Peyer's patch (tissue), 4 donors: ENCODE measurements at regions not wholly inside any gene's neighbourhood (a gene's known extent, or its start where the extent isn't known, plus 50 kb on each side); places are given as distances from the start of the nearest gene placed in this dataset.

Experiments
- POLR2A ChIP-seq, 2 donors: fragments of 450-650 bp; IDR thresholded peaks; one replicate each; pipeline ENCODE4 v1.5.1; 2017; ENCODE audit warnings: antibody characterized with exemption in 2 of 2, mild to moderate bottlenecking in 2 of 2, moderate library complexity in 2 of 2
- TF ChIP-seq, protein P1 (sequence below), 6 experiments: fragments of 450-650 bp in 4 of 6; fragments of 200-600 bp in 2 of 6; sonication (generic) in 1 of 6; IDR thresholded peaks; one replicate each; pipeline ENCODE4 v1.5.1; 2017 to 2019; ENCODE audit warnings: antibody characterized with exemption in 6 of 6, mild to moderate bottlenecking in 3 of 6, moderate library complexity in 1 of 6

DNA sequence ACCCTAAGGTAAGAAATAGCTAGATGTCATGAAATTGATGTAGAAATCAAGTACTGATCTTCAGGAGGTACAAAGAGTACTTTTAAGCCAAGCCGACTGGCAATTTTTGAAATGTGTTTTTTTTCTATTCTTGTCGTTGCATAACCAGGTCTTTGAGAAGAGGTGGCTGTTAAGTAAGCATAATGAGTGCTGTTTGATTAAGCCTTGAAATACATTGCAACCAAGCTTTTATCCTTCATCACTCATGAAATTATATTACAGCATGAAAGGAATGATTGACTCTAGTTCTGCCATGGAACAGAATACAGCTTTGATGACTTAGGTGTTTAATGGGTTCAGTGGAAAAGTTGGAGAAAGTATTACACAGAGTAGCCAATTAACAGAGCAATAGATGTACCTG is 1720.2 kb upstream of the SEL1L start:
- no peak for TF ChIP-seq POLR2A (IDR thresholded peaks at IDR 0.05)
- TF ChIP-seq, protein P1, sequence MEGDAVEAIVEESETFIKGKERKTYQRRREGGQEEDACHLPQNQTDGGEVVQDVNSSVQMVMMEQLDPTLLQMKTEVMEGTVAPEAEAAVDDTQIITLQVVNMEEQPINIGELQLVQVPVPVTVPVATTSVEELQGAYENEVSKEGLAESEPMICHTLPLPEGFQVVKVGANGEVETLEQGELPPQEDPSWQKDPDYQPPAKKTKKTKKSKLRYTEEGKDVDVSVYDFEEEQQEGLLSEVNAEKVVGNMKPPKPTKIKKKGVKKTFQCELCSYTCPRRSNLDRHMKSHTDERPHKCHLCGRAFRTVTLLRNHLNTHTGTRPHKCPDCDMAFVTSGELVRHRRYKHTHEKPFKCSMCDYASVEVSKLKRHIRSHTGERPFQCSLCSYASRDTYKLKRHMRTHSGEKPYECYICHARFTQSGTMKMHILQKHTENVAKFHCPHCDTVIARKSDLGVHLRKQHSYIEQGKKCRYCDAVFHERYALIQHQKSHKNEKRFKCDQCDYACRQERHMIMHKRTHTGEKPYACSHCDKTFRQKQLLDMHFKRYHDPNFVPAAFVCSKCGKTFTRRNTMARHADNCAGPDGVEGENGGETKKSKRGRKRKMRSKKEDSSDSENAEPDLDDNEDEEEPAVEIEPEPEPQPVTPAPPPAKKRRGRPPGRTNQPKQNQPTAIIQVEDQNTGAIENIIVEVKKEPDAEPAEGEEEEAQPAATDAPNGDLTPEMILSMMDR (IDR thresholded peaks at IDR 0.05): no peak
